Upper lobe of right lung (tissue), 1 donor: ENCODE measurements at regions not wholly inside any gene's neighbourhood (a gene's known extent, or its start where the extent isn't known, plus 50 kb on each side); places are given as distances from the start of the nearest gene placed in this dataset.
A peak's percentile ranks its signal among the peaks of the same experiment; 100 is the strongest.
"Not testable (repeated sequence)": the region's sequence is repeated elsewhere in the genome, so short reads cannot be mapped to it uniquely, and the experiment has no call there.

Source experiments
- ATAC-seq: fragments of 200-7000 bp; cut with Tn5 transposase; one replicate; pipeline ENCODE4 v1.9.1; 2020; ENCODE audit warnings: mild to moderate bottlenecking, moderate library complexity
- DNase-seq: peaks from one replicate; pipeline ENCODE4 v3.0.0-alpha.2; 2020
- H3K27ac ChIP-seq: fragments of 200-600 bp; one replicate; pipeline ENCODE4 v1.8.0; 2022
- H3K27me3 ChIP-seq: fragments of 200-600 bp; one replicate; pipeline ENCODE4 v1.8.0; 2022; ENCODE audit warnings: mild to moderate bottlenecking
- H3K36me3 ChIP-seq: fragments of 200-600 bp; one replicate; pipeline ENCODE4 v1.8.0; 2022
- H3K4me1 ChIP-seq: fragments of 200-600 bp; one replicate; pipeline ENCODE4 v1.8.0; 2022
- H3K4me3 ChIP-seq: fragments of 200-600 bp; one replicate; pipeline ENCODE4 v1.8.0; 2022; ENCODE audit warnings: mild to moderate bottlenecking
- H3K9me3 ChIP-seq: fragments of 200-600 bp; one replicate; pipeline ENCODE4 v1.8.0; 2022
- intact Hi-C: fragments of 100-400 bp; cut with DNase I; formaldehyde crosslinking; loops from one replicate; pipeline ENCODE4 v1.11.0; 2022
- TF ChIP-seq, protein P1 (sequence below): fragments of 200-600 bp; IDR thresholded peaks from one replicate; pipeline ENCODE4 v1.8.0; 2022; ENCODE audit warnings: antibody characterized with exemption
- donor health status: DM: no; HTN: yes; CAD: no; lungs with severe emphysema.

DNA sequence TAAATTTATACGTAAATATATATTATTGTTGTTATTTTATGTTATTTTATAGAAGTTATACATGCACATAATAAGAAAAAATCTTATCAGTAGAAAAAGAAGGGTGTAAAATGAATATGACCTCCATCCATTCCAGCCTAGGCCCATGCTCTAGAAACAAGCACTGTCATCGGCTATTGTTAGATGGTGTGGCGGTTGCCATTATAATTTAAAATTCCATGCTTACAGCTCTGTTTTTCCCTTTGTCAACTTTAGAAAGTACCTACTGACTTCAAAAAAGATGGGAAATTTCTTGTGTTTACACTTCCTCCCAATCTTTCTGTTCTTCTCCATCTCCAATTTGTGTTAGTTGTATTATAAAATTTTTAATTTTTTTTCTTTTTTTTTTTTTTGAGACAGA is 61.9 kb upstream of the RDX start:
- Histone ChIP-seq H3K9me3 (no peaks in the 10 kb centered on the region), H3K27ac (no peak overlapping the region), H3K4me3 (no peak overlapping the region), H3K4me1 (no peaks in the 10 kb centered on the region), H3K36me3 (no peaks in the 10 kb centered on the region), H3K27me3 (no peaks in the 10 kb centered on the region)
- ATAC-seq (no peak), DNase-seq (no peak)
- intact Hi-C loops = no loop called here
- TF ChIP-seq, protein P1, sequence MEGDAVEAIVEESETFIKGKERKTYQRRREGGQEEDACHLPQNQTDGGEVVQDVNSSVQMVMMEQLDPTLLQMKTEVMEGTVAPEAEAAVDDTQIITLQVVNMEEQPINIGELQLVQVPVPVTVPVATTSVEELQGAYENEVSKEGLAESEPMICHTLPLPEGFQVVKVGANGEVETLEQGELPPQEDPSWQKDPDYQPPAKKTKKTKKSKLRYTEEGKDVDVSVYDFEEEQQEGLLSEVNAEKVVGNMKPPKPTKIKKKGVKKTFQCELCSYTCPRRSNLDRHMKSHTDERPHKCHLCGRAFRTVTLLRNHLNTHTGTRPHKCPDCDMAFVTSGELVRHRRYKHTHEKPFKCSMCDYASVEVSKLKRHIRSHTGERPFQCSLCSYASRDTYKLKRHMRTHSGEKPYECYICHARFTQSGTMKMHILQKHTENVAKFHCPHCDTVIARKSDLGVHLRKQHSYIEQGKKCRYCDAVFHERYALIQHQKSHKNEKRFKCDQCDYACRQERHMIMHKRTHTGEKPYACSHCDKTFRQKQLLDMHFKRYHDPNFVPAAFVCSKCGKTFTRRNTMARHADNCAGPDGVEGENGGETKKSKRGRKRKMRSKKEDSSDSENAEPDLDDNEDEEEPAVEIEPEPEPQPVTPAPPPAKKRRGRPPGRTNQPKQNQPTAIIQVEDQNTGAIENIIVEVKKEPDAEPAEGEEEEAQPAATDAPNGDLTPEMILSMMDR = no peak

DNA sequence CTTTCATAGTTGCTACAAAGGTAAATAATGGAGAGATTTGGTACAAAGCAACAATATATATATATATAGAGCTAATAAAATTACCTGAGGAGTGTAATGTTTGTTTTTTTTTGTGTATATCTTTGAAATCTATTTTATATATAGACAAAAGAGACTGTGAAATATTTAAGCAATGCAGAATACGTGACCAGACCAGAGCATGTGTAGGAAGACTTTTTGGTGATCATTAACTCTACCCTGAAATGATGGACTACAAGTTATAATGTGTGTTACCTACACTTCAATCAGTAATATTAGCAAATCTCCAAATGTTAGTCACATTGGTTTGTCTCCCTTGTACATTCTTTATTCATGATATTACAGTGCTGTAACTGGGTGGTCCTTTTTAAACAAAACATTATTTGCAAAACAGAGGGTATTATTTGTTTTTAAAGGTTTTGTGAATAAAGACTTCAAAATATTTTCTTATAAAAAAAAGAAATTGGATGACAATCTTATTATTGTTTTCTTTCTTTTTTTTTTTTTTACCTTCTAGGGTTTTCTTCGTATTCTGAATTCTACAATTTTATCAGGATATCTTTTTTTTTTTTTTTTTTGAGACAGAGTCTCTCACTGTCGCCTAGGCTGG is 64.5 kb upstream of the RDX start:
- H3K4me3 ChIP-seq, H3K4me1 ChIP-seq, H3K36me3 ChIP-seq, H3K27ac ChIP-seq, H3K9me3 ChIP-seq, ATAC-seq, intact Hi-C loops, H3K27me3 ChIP-seq, DNase-seq: not testable (repeated sequence)

DNA sequence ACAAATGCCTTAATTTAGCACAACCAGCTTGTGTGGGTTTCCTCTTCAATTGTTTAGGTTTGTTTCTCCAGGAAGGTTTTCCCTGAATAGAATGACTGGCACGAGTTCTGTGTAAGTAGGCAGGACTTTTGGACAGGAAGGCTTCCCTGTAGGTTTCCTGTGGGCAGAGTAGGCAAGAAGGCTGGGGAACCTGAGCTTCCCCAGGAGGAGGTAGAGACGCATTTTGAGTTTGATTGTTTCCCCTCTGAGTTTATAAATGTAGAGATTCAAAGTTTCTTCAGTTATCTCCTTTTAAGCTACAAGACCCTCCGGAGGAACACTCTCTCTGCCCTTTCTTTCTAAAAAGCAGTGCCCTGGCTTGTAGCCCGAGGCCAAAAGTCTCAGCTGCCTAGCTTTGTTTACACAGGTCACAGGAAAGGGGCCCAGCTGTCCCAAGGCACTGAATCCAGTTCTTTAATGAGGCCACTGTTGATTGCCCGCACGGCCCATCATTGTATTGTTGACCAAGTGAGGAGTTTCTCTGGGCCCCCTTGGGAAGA is 66.6 kb upstream of the RDX start:
- no peaks in the 10 kb centered on the region for H3K36me3 ChIP-seq
- peak; percentile 53 for ATAC-seq
- TF ChIP-seq, protein P1 = no peak
- no peaks in the 10 kb centered on the region for H3K4me1 ChIP-seq
- H3K27ac ChIP-seq = peak overlapping the region; percentile 55
- H3K4me3 ChIP-seq = no peak overlapping the region
- no peaks in the 10 kb centered on the region for H3K27me3 ChIP-seq
- no peak for DNase-seq
- intact Hi-C loops = no loop called here
- H3K9me3 ChIP-seq = no peaks in the 10 kb centered on the region

DNA sequence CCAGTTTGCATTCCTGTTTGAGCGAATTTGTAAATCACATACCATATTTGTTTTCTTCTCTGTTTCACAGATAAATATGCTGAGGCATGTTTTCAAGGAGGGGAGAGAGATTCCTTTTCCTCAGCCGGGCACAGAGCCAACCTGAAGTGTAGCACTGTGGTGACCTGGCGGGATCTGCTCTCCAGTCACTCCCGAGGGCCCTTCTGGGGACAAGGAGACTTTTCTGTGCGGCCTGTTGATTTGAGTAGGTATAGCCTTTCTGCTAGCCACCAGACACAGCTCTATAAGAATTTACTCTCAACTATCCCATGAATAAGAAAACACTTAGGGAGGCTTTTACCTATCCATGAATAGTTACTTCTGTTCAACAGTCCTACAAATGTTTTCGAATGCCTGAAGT is 63.5 kb upstream of the FDX1 start:
- Histone ChIP-seq H3K27ac (no peak overlapping the region), H3K9me3 (no peaks in the 10 kb centered on the region), H3K27me3 (no peaks in the 10 kb centered on the region), H3K4me1 (no peaks in the 10 kb centered on the region), H3K4me3 (no peak overlapping the region), H3K36me3 (no peaks in the 10 kb centered on the region)
- intact Hi-C loops = no loop called here
- TF ChIP-seq, protein P1 = no peak
- ATAC-seq (peak; percentile 89), DNase-seq (peak; percentile 88)

- TF ChIP-seq, protein P1 = peak; percentile 24
- no peaks in the 10 kb centered on the region for H3K9me3 ChIP-seq
- H3K27me3 ChIP-seq = no peaks in the 10 kb centered on the region
- H3K27ac ChIP-seq = no peak overlapping the region
- no peak overlapping the region for H3K4me3 ChIP-seq
- DNase-seq = no peak
- H3K36me3 ChIP-seq = no peaks in the 10 kb centered on the region
- ATAC-seq = no peak
- no peaks in the 10 kb centered on the region for H3K4me1 ChIP-seq
- intact Hi-C loops = no loop called here
These were observed 62.2 kb upstream of the FDX1 start for GRCh38 chr11:110367571-110367970.

DNA sequence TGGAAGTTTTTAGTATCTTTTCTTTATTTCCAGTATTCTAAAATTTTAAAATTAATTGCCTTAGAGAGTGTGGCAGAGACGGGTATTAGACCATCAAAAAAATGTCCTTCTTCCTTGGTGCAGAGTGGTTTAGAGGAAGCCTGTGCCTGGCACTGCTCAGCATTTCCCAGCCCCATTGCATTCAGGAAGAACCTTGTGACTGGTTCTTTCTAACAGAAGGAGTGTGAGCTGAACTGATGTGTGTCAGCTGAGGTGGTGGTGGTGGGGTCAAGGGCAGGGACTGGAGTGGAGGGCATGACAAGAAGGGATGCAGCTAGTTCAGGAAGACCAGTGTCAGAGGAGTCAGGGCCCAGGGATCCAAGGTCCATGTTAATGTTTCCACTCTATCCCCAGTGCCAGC is 58.7 kb upstream of the FDX1 start:
- TF ChIP-seq, protein P1 = no peak
- intact Hi-C loops = loop anchor here (5.0 kb wide), 1 partner anchor 174 kb away; no protein-coding TSS in a partner anchor
- no peak overlapping the region for H3K27ac ChIP-seq
- no peaks in the 10 kb centered on the region for H3K9me3 ChIP-seq
- no peaks in the 10 kb centered on the region for H3K4me1 ChIP-seq
- H3K4me3 ChIP-seq = no peak overlapping the region
- ATAC-seq (peak; percentile 34), DNase-seq (no peak)
- no peaks in the 10 kb centered on the region for H3K36me3 ChIP-seq
- H3K27me3 ChIP-seq = no peaks in the 10 kb centered on the region
